Loucy (cell line): ENCODE measurements at regions not wholly inside any gene's neighbourhood (a gene's known extent, or its start where the extent isn't known, plus 50 kb on each side); places are given as distances from the start of the nearest gene placed in this dataset.

Experiments used
- CTCF ChIP-seq: fragments of 200-600 bp; sonication (generic); conservative IDR thresholded peaks from 2 replicates; pipeline ENCODE4 v1.5.1; 2014; ENCODE audit warnings: mild to moderate bottlenecking, antibody characterized with exemption, low read length
- EZH2phosphoT487 ChIP-seq: fragments of 200-600 bp; IDR thresholded peaks from 2 replicates; pipeline ENCODE4 v1.6.1; 2018; ENCODE audit warnings: antibody characterized with exemption, mild to moderate bottlenecking, moderate library complexity, borderline replicate concordance

- TF ChIP-seq CTCF (no peak), EZH2phosphoT487 (no peak)
These were observed 86.5 kb upstream of the UBL3 start for GRCh38 chr13:29936956-29937355.
